ENCODE measurements at regions not wholly inside any gene's neighbourhood (a gene's known extent, or its start where the extent isn't known, plus 50 kb on each side); places are given as distances from the start of the nearest gene placed in this dataset.
"Not testable (repeated sequence)": the region's sequence is repeated elsewhere in the genome, so short reads cannot be mapped to it uniquely, and the experiment has no call there.

DNA sequence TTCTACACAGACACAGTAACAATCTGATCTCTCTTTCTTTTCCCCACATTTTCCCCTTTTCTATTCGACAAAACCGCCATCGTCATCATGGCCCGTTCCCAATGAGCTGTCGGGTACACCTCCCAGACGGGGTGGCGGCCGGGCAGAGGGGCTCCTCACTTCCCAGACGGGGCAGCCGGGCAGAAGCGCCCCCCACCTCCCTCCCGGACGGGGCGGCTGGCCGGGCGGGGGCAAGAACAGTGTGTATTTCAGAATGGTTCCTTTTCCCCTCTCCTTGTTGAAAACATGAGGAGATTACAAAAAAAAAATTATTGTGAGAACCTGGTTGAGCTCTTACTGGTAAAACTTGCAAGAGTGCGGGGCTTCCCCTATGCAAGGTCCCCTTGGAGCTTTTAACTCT, 178.0 kb upstream of the GALNT15 start:
- DNase-seq = not testable (repeated sequence)

DNA sequence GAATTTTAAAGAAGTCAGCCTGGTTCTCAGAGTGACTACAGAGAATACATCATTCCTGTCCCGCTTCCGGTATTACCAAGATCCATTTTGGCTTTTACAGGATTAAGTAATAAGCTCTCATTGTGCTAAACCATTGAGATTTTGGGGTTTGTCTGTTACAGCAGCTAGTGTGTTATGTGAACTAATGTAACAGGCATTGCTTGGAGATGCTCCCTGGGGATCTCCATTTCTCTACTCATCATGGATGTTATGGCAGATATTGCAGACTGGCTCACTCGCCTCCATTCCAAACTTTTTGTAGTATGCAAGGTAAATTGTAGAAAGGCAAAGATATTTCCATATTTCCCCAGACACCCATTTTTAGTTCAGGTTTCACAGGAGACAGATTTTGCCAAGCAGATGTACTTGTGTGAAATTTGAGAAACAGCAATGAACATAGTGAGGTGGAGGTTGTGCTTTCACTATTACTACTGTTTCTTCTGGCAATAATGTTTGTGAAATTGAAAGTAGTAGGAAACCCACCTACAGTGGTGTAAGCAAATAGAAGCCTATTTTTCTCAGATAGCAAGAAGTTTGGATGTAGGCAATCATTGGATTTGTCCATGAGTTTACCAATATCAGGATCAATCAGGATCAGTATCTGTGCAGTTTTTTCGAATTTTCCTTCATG, 177.1 kb upstream of the GALNT15 start:
- no peak for DNase-seq

DNA sequence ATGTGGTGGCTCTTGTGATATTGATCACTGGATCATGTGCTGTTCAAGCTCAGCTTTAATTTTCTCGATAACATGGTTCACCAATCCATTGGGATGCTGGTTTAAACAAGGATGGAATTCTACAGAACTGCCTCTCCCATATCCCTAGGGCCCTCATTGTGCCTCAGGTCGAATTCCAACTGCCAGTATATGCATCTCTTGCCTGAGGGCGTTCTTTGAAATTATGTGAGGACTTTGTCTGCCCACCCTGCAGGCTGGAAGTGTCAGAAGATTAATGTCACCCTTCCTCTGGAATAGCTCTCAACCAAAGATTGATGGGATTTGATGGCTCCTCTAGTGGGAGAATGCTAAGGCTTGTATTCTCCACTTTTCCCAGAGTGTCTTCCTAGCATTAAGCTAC, 175.6 kb upstream of the GALNT15 start:
- DNase-seq = no peak

DNA sequence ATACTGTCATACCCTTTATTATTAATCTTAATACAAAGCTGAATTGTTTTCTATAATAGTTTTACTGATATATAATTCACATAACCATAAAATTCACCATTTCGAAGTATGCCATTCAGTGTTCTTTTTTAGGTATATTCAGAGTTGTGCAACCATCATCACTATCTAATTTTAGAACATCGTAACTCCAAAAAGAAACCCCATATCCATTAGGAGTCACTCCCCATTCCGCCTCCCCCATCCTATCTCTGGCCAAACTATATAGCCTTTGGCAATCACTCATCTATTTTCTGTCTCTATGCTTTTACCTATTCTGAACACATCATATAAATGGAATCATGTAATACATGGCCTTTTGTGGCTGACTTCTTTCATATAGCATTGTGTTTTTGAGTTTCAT, 169.7 kb upstream of the GALNT15 start:
- DNase-seq = no peak

DNA sequence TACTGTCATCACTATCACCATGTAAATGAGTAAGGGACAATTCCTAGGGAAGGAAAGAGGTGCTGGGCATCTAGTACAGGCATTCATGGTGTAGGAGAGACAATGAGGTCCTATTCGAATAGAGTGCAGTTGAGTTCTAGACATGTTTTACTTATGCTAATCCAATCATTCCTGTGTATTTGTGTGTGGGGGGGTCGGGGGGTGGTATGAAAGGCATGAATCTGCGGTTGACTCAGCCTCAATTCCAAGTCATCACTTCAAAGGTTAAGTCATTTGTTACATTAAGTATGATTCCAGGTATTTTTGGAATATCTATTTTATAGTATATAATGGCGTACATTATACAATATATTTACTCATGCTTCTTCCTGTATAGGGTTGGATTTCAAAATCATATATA, 163.1 kb upstream of the GALNT15 start:
- DNase-seq = no peak

DNA sequence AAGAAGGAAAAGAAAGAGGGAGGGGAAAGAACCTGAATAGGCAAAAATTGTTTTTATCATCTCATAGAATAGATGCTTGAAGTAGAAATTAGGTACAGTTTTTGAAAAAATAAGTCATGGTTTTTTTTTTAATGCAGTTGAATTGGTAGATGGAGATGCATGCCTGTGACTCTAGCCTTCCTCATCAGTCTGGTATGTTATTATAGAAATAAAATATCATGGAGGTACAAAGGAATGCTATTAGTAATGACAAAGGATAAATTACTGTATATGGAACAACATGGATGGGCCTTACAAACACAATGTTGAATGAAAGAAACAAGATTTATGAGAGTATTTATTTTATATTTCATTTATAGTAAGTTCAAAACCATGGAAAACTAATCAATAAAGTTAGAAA, 162.4 kb upstream of the GALNT15 start:
- DNase-seq = no peak

DNA sequence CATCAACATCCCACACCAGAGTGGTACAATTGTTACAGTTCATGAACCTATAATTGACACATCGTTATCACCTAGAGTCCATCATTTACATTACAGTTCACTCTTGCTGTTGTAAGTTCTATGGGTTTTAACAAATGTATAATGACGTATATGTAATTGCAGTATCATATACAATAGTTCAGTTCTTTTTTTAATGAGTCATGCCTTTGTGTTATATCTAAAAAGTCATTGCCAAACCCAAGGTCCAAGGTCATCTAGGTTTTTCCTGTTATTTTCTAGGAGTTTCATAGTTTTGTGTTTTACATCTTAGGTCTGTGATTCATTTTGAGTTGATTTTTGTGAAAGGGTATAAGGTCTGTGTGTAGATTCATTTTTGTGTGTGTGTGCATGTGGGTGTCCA, 160.9 kb upstream of the GALNT15 start:
- DNase-seq = no peak

DNA sequence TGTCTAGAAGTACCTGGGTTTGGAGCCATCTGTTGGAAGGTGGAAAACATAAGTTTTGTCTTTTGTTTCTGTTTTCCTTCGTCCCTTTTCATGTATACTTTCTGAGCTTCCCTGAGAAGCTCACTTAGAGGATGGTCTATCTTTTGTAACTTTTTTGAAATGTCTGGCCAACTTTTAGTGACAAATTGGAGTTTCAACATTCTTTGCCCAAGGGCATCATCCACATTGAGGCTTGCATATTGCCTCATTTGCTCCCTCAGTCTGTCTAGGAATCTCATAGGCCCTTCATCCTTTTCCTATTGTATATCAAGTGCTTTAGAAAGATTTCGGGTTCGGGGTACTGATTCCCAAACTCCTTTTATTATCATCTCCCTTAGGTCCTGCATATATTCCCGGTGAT, 152.7 kb upstream of the GALNT15 start:
- not testable (repeated sequence) for DNase-seq

DNA sequence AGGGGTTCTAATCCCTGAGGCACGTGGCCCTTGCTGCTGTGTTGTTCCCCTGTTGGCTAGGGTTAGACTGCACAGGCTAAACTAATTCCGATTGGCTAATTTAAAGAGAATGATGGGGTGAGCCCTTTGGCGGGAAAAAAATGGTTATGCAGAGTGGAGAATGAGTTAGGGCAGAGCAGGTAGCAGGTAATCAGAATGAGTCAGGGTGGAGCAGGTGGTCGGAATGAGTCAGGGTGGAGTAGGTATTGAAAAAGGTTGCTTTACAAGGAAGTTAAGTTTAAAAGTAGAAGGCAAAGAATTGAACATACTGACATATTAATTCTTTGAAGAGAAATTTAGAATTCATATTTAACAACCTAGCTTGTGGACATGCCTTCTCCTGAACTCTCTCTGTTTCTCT, 150.6 kb upstream of the GALNT15 start:
- DNase-seq = not testable (repeated sequence)

DNA sequence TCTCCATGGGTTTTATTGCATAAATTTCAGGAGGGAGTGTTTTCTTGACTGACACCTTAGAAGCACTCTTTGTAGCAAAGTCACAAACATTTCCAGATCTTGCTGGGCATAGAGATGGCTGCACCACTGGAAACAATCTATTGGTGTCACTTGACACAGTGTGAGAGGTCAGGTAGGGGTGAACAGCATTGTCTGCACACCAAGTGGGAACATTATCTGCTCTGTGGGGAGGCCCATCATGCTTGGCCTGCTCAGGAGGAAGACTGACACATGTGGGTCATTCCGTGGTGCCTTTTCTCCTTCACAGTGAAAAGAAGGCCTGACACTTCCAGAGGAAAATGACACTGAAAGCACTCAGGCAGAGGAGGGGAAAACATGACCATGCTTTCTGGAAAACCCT, 149.9 kb upstream of the GALNT15 start:
- no peak for DNase-seq

DNA sequence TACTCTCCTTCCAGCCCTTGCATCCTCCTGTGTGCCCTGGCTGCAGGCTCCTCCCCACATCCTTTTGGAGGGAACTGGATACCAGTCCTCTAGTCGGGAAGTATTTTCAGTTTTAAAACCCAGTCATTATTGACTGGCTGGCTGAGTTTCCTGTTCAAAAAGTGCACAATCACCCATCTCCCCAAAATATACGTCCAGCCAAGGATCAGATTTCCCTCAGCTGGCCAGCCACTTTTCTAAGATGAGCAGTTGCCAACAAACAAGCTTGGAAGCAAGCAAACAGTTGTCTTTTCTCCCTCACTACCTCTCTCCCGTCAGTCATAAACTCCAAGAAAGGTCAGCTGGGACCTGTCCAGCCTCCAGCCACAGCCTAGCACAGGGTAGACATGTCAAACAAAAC, 147.7 kb upstream of the GALNT15 start:
- no peak for DNase-seq

DNA sequence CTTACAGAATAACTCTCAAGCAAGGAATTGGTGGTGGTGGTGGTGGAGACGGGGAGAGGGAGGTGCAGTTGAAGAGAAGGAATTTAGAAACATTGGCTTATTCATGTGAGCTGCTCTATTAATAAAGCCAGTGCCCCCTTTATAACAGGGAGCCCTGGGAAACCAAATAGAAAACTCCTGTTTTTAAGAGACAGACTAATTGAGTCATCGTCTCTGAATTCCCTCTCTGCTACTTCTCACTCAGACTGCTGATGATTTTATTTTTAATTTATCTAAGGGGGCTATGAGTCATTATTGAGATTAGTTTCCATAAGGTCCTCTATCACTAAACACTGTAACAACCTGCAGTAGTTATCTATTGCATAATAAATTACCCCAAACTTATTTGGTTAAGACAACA, 145.9 kb upstream of the GALNT15 start:
- no peak for DNase-seq

DNA sequence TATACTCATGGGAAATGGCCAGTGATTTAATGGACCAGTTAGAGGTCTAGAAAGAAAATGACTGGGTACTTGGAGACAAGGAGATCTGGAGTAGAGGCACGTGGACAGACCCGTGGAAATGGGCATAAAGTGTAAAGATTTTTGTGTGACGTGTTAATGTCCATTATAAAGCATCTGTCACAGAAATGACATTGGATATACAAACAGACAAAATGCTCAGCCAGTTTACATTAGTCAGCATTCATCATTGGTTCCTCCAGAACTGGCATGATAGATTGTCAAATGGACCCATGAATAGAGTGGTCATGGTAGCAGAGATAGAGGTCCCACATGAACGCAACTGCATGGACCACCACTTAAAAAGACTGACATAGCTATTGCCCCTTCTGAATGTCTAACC, 144.1 kb upstream of the GALNT15 start:
- no peak for DNase-seq

DNA sequence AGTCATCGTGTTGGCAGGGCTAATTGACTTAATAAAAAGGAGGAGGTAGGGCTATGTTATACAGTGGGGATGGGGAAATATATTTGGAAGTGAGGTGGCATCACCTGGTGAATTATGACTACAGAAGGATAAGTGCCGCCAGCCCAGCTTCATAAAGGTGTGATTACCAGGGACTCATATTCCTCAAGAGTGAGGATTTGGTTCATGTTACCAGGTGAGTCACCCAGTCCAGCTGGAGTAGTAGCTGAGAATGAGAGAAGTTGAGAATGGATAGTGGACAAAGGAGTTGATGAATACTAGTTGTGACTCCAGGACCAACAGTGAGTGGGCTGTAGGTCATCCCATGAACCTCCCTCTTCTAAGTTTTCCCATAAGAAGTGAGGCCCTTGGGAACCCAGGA, 143.0 kb upstream of the GALNT15 start:
- DNase-seq = no peak

DNA sequence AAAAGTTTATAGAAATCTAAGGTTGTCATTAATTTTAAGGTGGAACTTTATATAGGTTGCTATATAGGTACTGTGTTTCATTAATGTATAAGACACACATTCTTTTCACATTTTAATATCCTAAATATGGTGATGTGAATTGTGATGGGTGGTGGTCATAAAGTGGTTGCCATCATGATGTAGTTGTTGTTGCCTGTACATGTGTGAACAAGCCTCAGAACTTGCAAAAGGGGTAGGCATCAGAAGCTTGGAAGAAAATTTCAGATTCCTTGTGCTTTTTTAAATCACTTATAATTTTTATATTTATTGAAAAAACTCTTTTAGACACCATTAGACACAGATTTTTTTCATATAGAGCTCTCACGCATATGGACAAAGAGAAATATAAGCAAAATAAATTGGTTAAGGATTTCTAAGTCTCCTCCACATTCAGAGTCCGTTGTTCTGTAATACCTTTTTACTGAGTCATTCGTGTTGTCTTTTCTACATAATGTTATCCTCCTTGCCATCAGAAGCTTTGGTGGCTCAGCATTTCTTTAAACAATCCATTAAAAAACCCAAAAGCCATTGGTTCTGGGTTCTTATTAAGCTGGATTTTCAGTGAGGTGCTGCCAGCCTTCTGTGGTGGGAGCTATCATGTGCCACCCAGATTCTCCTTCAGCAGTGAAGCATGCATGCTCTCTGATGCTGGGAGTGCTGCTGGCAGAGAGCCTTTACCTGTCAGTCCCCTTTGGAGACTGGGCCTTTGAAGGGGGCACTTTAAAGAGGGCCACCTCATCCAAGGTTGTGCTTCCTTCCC, 140.4 kb upstream of the GALNT15 start:
- no peak for DNase-seq

DNA sequence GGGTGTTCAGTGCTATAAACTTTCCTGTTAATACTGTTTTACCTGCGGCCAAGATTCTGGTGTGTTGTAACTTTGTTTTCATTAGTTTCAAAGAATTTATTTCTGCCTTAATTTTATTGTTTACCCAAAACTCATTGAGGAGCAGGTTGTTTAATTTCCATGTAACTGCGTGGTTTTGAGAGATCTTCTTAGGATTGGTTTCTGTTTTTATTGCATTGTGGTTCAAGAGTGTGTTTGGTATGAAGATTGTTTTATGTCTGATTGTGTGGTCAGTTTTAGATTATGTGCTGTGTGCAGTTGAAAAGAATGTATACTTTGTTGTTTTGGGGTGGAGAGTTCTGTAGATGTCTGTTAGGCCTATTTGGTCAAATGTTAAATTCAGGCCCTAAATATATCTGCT, 133.5 kb upstream of the GALNT15 start:
- DNase-seq = no peak

DNA sequence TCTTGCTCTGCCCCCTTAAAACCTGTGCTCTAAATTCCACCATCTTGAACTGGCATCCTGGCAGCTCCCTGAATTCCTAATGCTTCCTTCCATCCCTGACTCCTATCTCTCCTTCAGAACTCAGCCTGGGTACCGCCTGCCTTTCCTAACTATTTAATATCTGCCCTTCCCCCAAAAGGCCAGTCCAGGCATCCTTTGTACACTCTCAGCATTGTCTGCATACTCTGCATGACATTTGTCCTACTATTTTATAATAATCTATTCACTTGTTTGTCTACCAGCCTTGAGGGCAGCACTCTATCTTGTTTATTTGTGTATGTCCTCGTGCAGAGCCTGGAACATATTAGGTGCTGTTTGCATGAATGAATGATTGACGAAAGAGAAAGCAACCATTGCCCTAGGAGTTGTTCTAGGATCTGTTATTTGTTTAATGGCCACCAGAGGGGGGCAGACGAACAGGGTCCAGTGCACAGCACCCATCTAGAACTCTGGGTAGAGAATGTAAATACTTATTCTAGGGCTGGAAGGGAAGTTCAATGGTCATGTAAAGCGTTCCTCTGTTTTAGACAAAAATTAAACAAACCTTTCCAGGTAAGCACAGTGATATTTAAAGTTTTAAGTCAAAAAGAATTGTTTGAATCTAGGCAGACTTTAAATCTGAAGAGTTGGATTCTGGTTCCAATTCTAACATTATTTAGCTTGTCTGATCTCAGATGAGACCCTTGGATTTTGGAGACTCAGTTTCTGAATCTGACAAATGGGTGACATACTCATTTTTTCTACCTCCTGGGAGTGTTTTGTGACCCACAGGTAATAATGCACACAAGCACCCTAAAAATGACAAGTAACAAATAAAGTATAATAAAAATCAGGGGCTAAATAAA, 125.8 kb upstream of the GALNT15 start:
- peak; percentile 84 for DNase-seq

DNA sequence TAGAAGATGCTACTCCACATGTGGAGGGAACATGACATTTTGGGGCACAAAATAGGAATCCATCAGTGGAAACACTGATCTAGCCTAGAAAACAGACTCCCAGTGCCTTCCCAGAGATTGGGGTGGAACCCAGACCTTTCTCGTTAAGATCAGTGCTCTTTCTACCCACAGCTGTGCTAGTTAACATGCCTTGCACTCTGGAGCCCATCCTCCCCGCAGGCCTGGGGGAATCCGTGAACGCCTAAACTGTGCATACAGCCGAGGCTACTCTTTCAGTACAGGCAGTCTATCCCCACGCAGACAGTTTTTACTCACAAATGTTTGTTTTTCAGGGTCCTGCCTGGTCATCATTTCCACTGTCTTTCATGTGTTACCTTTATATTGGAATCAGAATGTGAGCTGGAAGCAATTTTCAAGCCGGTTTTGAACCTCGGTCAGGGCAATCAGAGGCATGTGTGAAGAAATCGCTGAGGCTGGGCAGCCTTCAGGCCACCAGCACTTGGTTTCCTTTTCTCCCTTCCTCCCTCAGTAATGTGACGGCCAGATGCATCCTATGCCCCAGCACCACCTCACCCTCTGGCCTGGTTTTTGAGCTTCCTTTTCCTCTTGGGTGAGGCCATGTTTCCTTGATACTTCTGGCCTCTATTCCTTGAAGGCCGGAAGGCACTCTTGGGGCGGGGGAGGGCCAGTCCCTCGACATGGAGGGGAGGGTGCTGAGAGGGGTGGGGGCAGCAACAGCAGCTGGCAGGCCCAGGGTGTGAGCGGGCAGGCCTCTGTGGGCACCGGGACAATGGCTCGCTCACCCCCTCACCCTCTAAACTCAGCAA, 123.6 kb upstream of the GALNT15 start:
- no peak for DNase-seq

DNA sequence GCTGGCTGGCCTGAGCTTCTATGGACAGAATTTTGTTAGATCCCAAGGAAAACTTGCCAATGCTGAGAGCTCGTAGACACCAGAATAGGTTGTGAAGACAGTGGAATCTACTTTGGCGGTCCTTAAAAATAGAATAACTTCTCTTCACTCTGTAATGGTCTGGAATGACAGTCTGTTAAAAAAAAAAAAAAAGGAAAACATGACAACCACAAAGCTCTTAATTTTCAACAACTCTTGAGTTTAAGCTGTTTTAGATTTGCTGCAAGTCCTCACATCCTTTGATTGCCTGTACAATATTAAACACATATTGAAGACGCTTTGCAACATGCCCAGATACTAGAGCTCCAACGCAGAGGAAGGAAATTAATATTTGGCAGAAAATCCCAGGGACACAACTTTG, 122.8 kb upstream of the GALNT15 start:
- DNase-seq = no peak

DNA sequence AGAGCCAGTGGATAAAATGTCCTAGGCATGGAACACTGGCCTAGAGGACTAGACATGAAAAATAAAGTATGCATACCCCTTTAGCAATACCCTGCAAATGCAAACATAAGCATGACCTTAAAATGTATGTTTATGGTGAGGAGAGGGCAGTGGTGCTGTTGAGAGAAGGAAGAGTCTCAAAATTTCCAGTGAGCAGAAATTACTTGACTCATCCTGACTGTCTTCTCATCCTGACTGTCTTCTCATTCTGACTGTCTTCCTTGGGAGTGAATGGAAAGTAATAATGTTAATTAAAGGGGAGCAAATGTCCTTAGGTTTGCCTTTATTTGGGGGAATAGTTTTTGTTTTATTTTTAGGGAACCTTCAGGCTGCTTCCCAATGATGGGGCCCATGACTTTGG, 121.5 kb upstream of the GALNT15 start:
- no peak for DNase-seq

DNA sequence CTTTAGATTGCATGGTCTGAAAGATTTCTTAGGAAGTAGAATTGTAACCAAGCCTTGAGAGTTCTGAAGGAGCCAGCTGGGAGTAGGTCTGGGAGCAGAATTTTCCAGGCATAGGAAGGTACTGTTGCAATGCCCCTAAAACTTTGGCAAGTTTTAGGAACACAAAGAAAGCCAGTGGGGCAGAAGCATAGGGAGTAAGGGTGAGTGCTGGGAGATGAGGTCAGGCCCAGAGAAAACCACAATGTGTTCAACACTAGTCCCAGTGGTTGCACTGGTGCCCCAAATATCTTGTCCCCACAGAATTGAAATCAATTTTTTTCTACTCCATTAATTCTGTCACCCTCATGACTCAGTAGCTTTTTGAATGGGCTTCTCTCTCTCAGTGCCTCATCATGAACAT, 120.7 kb upstream of the GALNT15 start:
- DNase-seq = no peak

DNA sequence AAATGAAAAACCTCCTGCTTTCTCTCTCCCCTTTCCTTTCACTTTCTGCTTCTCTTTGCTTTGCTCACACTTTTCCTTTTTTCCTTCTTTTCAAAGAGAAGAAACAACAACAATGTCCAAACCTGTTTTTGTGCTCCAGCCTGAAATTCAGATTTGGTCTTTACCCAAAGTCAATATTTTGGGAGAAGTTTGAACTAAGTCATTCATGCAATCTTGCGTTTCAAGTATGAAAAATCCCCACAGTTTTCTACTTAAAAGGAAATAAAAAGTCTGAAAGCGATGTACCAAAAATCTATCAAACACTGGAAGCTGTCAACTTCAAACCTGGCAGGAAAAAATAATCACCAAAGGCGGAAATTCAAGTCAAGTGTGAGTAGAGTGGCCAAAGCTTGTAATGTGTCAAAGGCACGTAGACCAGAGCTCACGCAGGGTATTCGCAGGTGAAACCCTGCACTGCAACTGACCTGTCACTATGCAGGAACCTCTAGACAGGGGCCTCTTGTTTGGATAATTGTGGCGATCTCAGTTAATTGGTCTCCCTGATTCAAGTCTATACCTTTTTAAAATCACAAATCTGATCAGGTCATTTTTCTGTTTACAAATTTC, 118.8 kb upstream of the GALNT15 start:
- no peak for DNase-seq
